DOHH2 (cell line): ENCODE measurements at regions not wholly inside any gene's neighbourhood (a gene's known extent, or its start where the extent isn't known, plus 50 kb on each side); places are given as distances from the start of the nearest gene placed in this dataset.

Experiments
- CTCF ChIP-seq: fragments of 200-600 bp; sonication (generic); IDR thresholded peaks from one replicate; pipeline ENCODE4 v1.5.1; 2014; ENCODE audit warnings: antibody characterized with exemption, mild to moderate bottlenecking, low read depth, low read length; ENCODE audit not compliant: poor library complexity, severe bottlenecking
- EZH2phosphoT487 ChIP-seq: fragments of 200-600 bp; sonication (generic); IDR thresholded peaks from 2 replicates; pipeline ENCODE4 v1.6.1; 2017; ENCODE audit warnings: borderline replicate concordance, mild to moderate bottlenecking, antibody characterized with exemption, low read length, moderate library complexity, mixed read lengths

- TF ChIP-seq CTCF (no peak), EZH2phosphoT487 (no peak)
These were observed 283.7 kb upstream of the ZMIZ1 start for GRCh38 chr10:78785066-78785465.
